Caco-2 (cell line): ENCODE measurements at regions not wholly inside any gene's neighbourhood (a gene's known extent, or its start where the extent isn't known, plus 50 kb on each side); places are given as distances from the start of the nearest gene placed in this dataset.

Source experiments
- BruUV-seq: library from RNA; stranded (reverse); fragments of 400-500 nt; replicated peaks from 2 replicates; lab custom pipeline; 2021; lab: Mats Ljungman, UMichigan
- CTCF ChIA-PET: fragments of 300-600 bp; sonication (Branson Sonifier 250); formaldehyde crosslinking; loops from one replicate; lab custom pipeline; 2022; ENCODE audit warnings: antibody characterized with exemption; lab: Charles Lee
- POLR2A ChIA-PET: fragments of 300-600 bp; sonication (Branson Sonifier 250); formaldehyde crosslinking; loops from one replicate; lab custom pipeline; 2022; ENCODE audit warnings: antibody characterized with exemption; lab: Charles Lee
- DNase-seq, 2 experiments: peaks; one replicate each; pipeline versions ENCODE4 v3.0.0 to v3.0.0-alpha.2; 2020 to 2022
- H3K27me3 ChIP-seq: replicated peaks from 2 replicates; pipeline ENCODE4 v1.6.0; 2011; ENCODE audit warnings: low read length; ENCODE audit not compliant: control insufficient read depth, insufficient read depth
- H3K36me3 ChIP-seq: 2 replicates; pipeline ENCODE4 v1.5.1; 2011; ENCODE audit warnings: low read length; ENCODE audit not compliant: control insufficient read depth, insufficient read depth
- H3K4me1 ChIP-seq: fragments of 250-450 bp; sonication (Bioruptor Pico); 2 replicates; pipeline ENCODE4 v1.5.1; 2020; ENCODE audit warnings: mild to moderate bottlenecking
- H3K4me3 ChIP-seq: 2 replicates; pipeline ENCODE4 v1.5.1; 2011; ENCODE audit warnings: low read depth, mild to moderate bottlenecking, control low read depth, low read length
- H3K9me3 ChIP-seq: fragments of 250-450 bp; sonication (Bioruptor Pico); 2 replicates; pipeline ENCODE4 v1.5.1; 2020; ENCODE audit warnings: mild to moderate bottlenecking, moderate library complexity
- H3K27ac Mint-ChIP-seq: one replicate; pipeline ENCODE4 v1.8.0; 2022; ENCODE audit warnings: mixed read lengths; ENCODE audit not compliant: unreplicated experiment
- H3K27me3 Mint-ChIP-seq: one replicate; pipeline ENCODE4 v1.8.0; 2022; ENCODE audit warnings: mixed read lengths; ENCODE audit not compliant: insufficient read depth, unreplicated experiment
- H3K36me3 Mint-ChIP-seq: one replicate; pipeline ENCODE4 v1.8.0; 2022; ENCODE audit warnings: mild to moderate bottlenecking, mixed read lengths; ENCODE audit not compliant: insufficient read depth, unreplicated experiment
- H3K4me1 Mint-ChIP-seq: one replicate; pipeline ENCODE4 v1.8.0; 2022; ENCODE audit warnings: low read depth, mixed read lengths; ENCODE audit not compliant: unreplicated experiment
- H3K4me3 Mint-ChIP-seq: one replicate; pipeline ENCODE4 v1.8.0; 2022; ENCODE audit warnings: mild to moderate bottlenecking, moderate library complexity, mixed read lengths; ENCODE audit not compliant: unreplicated experiment
- H3K9me3 Mint-ChIP-seq: one replicate; pipeline ENCODE4 v1.8.0; 2022; ENCODE audit warnings: mixed read lengths; ENCODE audit not compliant: unreplicated experiment
- intact Hi-C: fragments of 100-400 bp; cut with micrococcal nuclease; formaldehyde crosslinking; loops from one replicate; pipeline ENCODE4 v1.10.0; 2022; ENCODE audit not compliant: unreplicated experiment
- TF ChIP-seq, protein P1 (sequence below), 2 experiments: fragments of 200-600 bp in 1 of 2; IDR thresholded peaks; 1 replicate in 1 of 2; 2 replicates in 1 of 2; pipeline versions ENCODE4 v1.5.1 to v1.8.0; 2011 to 2022; ENCODE audit warnings: antibody characterized with exemption in 1 of 2, control low read depth in 1 of 2, inconsistent platforms in 1 of 2, low read depth in 1 of 2, low read length in 1 of 2, mild to moderate bottlenecking in 1 of 2, moderate library complexity in 1 of 2; ENCODE audit not compliant: insufficient read depth in 1 of 2, severe bottlenecking in 1 of 2, unreplicated experiment in 1 of 2

DNA sequence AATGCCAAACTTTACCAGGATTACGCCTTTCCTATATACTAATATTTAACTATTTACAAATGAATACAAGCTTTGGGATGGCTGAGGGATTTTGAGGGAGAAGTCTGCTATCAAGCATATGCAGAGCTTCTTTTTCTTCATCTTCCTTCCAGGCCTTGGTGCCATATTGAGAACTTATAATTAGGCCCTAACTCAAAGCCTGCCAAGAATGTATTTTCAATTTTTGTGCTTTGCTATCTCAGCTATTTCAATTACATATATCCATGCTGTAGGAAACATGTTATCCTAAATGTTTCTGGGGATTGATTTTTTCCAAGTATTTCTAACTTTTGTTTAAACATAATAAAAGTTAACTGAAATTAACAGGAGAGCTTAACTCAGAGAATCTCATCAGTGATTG lies 425.0 kb upstream of the GRM7 start:
- Mint-ChIP-seq H3K27me3 (no peaks in the 10 kb centered on the region), H3K4me1 (no peaks in the 10 kb centered on the region), H3K4me3 (no peak overlapping the region), H3K27ac (no peak overlapping the region), H3K36me3 (no peaks in the 10 kb centered on the region), H3K9me3 (no peaks in the 10 kb centered on the region)
- ChIA-PET CTCF (no interaction called here), POLR2A (no interaction called here)
- intact Hi-C loops, result no loop called here
- TF ChIP-seq, protein P1, sequence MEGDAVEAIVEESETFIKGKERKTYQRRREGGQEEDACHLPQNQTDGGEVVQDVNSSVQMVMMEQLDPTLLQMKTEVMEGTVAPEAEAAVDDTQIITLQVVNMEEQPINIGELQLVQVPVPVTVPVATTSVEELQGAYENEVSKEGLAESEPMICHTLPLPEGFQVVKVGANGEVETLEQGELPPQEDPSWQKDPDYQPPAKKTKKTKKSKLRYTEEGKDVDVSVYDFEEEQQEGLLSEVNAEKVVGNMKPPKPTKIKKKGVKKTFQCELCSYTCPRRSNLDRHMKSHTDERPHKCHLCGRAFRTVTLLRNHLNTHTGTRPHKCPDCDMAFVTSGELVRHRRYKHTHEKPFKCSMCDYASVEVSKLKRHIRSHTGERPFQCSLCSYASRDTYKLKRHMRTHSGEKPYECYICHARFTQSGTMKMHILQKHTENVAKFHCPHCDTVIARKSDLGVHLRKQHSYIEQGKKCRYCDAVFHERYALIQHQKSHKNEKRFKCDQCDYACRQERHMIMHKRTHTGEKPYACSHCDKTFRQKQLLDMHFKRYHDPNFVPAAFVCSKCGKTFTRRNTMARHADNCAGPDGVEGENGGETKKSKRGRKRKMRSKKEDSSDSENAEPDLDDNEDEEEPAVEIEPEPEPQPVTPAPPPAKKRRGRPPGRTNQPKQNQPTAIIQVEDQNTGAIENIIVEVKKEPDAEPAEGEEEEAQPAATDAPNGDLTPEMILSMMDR (IDR thresholded peaks at IDR 0.05; ENCODE audit: insufficient read depth in 1 of 2, low read depth in 1 of 2, low read length in 1 of 2, severe bottlenecking in 1 of 2, unreplicated experiment in 1 of 2), result no peak
- no peak overlapping the region for H3K4me3 ChIP-seq
- BruUV-seq, result no TSS peak
- H3K9me3 ChIP-seq, result no peaks in the 10 kb centered on the region
- H3K4me1 ChIP-seq, result no peaks in the 10 kb centered on the region
- DNase-seq, result no peak
- H3K36me3 ChIP-seq, result no peaks in the 10 kb centered on the region
- no peaks in the 10 kb centered on the region for H3K27me3 ChIP-seq

DNA sequence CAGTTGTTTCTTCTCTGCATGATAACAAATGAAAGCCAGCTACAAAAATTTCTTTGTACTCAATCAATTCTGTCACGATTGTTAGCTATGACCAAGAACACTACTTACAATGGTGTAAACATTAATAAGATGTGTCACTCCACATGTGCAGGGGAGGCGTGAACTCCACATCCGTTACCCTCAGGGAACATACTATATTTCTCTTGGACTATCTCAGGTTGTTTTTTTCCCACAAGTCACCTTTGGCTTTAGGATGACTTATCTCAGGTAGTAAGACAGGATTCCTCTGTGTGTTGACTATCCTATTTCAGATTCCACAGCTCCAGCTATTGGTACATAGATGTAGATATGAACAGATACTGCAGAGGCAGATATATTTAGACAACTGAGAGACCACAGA lies 423.3 kb upstream of the GRM7 start:
- Histone ChIP-seq H3K9me3 (no peaks in the 10 kb centered on the region), H3K36me3 (no peaks in the 10 kb centered on the region), H3K4me1 (no peaks in the 10 kb centered on the region), H3K27me3 (no peaks in the 10 kb centered on the region), H3K4me3 (no peak overlapping the region)
- TF ChIP-seq, protein P1 (IDR thresholded peaks at IDR 0.05; ENCODE audit: insufficient read depth in 1 of 2, low read depth in 1 of 2, low read length in 1 of 2, severe bottlenecking in 1 of 2, unreplicated experiment in 1 of 2), result no peak
- DNase-seq, result no peak
- intact Hi-C loops, result no loop called here
- Mint-ChIP-seq H3K9me3 (no peaks in the 10 kb centered on the region), H3K27ac (no peak overlapping the region), H3K4me1 (no peaks in the 10 kb centered on the region), H3K36me3 (no peaks in the 10 kb centered on the region), H3K27me3 (no peaks in the 10 kb centered on the region), H3K4me3 (no peak overlapping the region)
- no TSS peak for BruUV-seq
- POLR2A ChIA-PET, result no interaction called here
- CTCF ChIA-PET, result no interaction called here

GRCh38 chr3:6438031-6438430 lies 422.9 kb upstream of the GRM7 start:
- H3K4me3 ChIP-seq, result no peak overlapping the region
- H3K9me3 Mint-ChIP-seq, result no peaks in the 10 kb centered on the region
- H3K4me1 Mint-ChIP-seq, result no peaks in the 10 kb centered on the region
- DNase-seq, result no peak
- H3K4me3 Mint-ChIP-seq, result no peak overlapping the region
- H3K36me3 Mint-ChIP-seq, result no peaks in the 10 kb centered on the region
- H3K36me3 ChIP-seq, result no peaks in the 10 kb centered on the region
- no TSS peak for BruUV-seq
- H3K9me3 ChIP-seq, result no peaks in the 10 kb centered on the region
- no peaks in the 10 kb centered on the region for H3K4me1 ChIP-seq
- TF ChIP-seq, protein P1 (IDR thresholded peaks at IDR 0.05; ENCODE audit: insufficient read depth in 1 of 2, low read depth in 1 of 2, low read length in 1 of 2, severe bottlenecking in 1 of 2, unreplicated experiment in 1 of 2), result no peak
- H3K27me3 Mint-ChIP-seq, result no peaks in the 10 kb centered on the region
- intact Hi-C loops, result no loop called here
- CTCF ChIA-PET, result no interaction called here
- POLR2A ChIA-PET, result no interaction called here
- H3K27me3 ChIP-seq, result no peaks in the 10 kb centered on the region
- H3K27ac Mint-ChIP-seq, result no peak overlapping the region
